Calu3 (cell line): ENCODE measurements at regions not wholly inside any gene's neighbourhood (a gene's known extent, or its start where the extent isn't known, plus 50 kb on each side); places are given as distances from the start of the nearest gene placed in this dataset.

Experiments
- BruUV-seq: library from RNA; stranded (reverse); fragments of 400-500 nt; replicated peaks from 2 replicates; lab custom pipeline; 2021; lab: Mats Ljungman, UMichigan
- CTCF ChIA-PET: fragments of 300-600 bp; sonication (Branson Sonifier 250); formaldehyde crosslinking; loops from one replicate; lab custom pipeline; 2022; ENCODE audit warnings: antibody characterized with exemption; lab: Charles Lee
- DNase-seq: peaks from one replicate; pipeline ENCODE4 v3.0.0; 2022
- H3K27ac Mint-ChIP-seq: one replicate; pipeline ENCODE4 v1.8.0; 2022; ENCODE audit warnings: mixed read lengths; ENCODE audit not compliant: unreplicated experiment
- H3K27me3 Mint-ChIP-seq: one replicate; pipeline ENCODE4 v1.8.0; 2022; ENCODE audit warnings: mixed read lengths; ENCODE audit not compliant: unreplicated experiment
- H3K36me3 Mint-ChIP-seq: one replicate; pipeline ENCODE4 v1.8.0; 2022; ENCODE audit warnings: mild to moderate bottlenecking, moderate library complexity, mixed read lengths; ENCODE audit not compliant: insufficient read depth, unreplicated experiment
- H3K4me1 Mint-ChIP-seq: one replicate; pipeline ENCODE4 v1.8.0; 2022; ENCODE audit warnings: mild to moderate bottlenecking, low read depth, mixed read lengths; ENCODE audit not compliant: unreplicated experiment
- H3K4me3 Mint-ChIP-seq: one replicate; pipeline ENCODE4 v1.8.0; 2022; ENCODE audit warnings: mild to moderate bottlenecking, low read depth, moderate library complexity, mixed read lengths; ENCODE audit not compliant: unreplicated experiment
- H3K9me3 Mint-ChIP-seq: one replicate; pipeline ENCODE4 v1.8.0; 2022; ENCODE audit warnings: low read depth, mixed read lengths; ENCODE audit not compliant: unreplicated experiment
- intact Hi-C: fragments of 100-400 bp; cut with micrococcal nuclease; formaldehyde crosslinking; loops from one replicate; pipeline ENCODE4 v1.10.0; 2022; ENCODE audit not compliant: unreplicated experiment
- TF ChIP-seq, protein P1 (sequence below): fragments of 200-600 bp; IDR thresholded peaks from one replicate; pipeline ENCODE4 v1.8.0; 2022; ENCODE audit warnings: antibody characterized with exemption; ENCODE audit not compliant: unreplicated experiment

DNA sequence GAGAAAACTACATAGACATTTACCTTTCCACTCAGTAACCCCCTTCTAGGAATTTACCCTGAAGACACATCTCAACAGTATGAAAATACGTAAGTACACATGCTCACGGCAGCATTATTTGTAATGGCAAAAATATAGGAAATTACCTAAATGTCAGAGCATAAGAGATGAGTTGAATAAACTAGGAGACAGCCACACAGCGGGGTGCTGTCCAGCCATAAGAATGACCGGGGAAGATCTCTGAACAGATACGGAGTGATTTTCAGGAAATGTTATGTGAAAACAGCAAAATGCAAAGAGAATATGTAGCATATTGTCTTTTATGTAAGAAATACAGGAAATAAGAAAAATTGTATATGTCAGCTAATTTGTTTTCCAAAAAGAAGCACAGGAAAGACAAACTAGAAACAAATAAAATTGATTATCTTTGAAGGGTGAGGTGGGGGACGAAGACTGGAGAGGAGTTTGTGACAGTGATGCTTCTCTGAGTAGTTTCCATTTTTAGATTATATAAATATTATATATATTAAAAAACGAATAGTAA is 195.4 kb downstream of the HAUS1 start:
- CTCF ChIA-PET, result no interaction called here
- H3K4me1 Mint-ChIP-seq, result no peaks in the 10 kb centered on the region
- no TSS peak for BruUV-seq
- no peak overlapping the region for H3K4me3 Mint-ChIP-seq
- peaks cover 2% of the 10 kb centered on the region for H3K9me3 Mint-ChIP-seq
- TF ChIP-seq, protein P1, sequence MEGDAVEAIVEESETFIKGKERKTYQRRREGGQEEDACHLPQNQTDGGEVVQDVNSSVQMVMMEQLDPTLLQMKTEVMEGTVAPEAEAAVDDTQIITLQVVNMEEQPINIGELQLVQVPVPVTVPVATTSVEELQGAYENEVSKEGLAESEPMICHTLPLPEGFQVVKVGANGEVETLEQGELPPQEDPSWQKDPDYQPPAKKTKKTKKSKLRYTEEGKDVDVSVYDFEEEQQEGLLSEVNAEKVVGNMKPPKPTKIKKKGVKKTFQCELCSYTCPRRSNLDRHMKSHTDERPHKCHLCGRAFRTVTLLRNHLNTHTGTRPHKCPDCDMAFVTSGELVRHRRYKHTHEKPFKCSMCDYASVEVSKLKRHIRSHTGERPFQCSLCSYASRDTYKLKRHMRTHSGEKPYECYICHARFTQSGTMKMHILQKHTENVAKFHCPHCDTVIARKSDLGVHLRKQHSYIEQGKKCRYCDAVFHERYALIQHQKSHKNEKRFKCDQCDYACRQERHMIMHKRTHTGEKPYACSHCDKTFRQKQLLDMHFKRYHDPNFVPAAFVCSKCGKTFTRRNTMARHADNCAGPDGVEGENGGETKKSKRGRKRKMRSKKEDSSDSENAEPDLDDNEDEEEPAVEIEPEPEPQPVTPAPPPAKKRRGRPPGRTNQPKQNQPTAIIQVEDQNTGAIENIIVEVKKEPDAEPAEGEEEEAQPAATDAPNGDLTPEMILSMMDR, result no peak
- intact Hi-C loops, result no loop called here
- H3K27ac Mint-ChIP-seq, result no peak overlapping the region
- no peaks in the 10 kb centered on the region for H3K36me3 Mint-ChIP-seq
- H3K27me3 Mint-ChIP-seq, result peaks cover 34% of the 10 kb centered on the region
- DNase-seq, result no peak

DNA sequence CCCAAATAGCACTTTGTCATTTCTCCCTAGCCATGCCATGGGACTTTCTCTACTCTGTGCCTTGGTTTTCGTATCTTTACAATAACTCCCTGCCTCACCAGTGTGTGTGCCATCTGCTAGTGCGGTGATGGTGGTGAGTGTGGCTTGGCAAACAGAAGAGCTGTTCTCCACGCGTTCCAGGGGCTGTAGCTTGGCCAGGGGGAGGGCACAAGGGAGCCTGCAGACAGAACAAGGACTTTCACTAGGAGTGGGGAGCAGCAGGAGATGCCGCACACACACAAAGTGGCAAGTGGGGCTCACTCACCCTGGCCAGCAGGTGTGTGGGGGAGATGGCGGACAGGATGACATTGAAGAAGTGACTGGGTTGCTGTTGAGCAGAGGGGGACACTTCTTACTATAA is 196.9 kb downstream of the HAUS1 start:
- Mint-ChIP-seq H3K4me3 (no peak overlapping the region), H3K36me3 (no peaks in the 10 kb centered on the region), H3K27me3 (peaks cover 34% of the 10 kb centered on the region), H3K9me3 (peaks cover 2% of the 10 kb centered on the region), H3K4me1 (no peaks in the 10 kb centered on the region), H3K27ac (no peak overlapping the region)
- BruUV-seq, result no TSS peak
- DNase-seq, result no peak
- intact Hi-C loops, result no loop called here
- CTCF ChIA-PET, result no interaction called here
- TF ChIP-seq, protein P1, result no peak

DNA sequence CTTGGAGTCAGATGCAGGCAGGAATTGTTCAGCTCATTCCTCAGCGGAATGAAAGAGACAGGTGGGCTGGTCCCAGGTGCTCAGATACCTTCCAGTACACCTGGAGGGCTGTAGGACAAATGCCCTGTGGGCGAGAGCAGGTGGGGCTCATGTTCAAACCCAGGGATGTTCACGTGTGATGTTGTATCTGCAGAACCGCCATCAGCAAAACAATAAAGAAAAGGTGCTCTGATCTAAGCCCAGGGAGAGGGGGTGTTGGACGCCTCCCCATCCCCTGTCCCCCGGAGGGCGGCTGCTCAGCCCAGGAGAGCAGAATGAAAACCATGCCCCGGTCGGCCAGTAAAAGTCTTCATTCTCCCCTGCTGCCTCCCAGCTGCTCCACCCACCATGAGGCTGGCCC is 197.4 kb downstream of the HAUS1 start:
- BruUV-seq, result no TSS peak
- H3K36me3 Mint-ChIP-seq, result no peaks in the 10 kb centered on the region
- no peaks in the 10 kb centered on the region for H3K4me1 Mint-ChIP-seq
- peaks cover 34% of the 10 kb centered on the region for H3K27me3 Mint-ChIP-seq
- DNase-seq, result no peak
- intact Hi-C loops, result no loop called here
- CTCF ChIA-PET, result no interaction called here
- H3K27ac Mint-ChIP-seq, result no peak overlapping the region
- H3K4me3 Mint-ChIP-seq, result no peak overlapping the region
- TF ChIP-seq, protein P1, result no peak
- H3K9me3 Mint-ChIP-seq, result peaks cover 2% of the 10 kb centered on the region

DNA sequence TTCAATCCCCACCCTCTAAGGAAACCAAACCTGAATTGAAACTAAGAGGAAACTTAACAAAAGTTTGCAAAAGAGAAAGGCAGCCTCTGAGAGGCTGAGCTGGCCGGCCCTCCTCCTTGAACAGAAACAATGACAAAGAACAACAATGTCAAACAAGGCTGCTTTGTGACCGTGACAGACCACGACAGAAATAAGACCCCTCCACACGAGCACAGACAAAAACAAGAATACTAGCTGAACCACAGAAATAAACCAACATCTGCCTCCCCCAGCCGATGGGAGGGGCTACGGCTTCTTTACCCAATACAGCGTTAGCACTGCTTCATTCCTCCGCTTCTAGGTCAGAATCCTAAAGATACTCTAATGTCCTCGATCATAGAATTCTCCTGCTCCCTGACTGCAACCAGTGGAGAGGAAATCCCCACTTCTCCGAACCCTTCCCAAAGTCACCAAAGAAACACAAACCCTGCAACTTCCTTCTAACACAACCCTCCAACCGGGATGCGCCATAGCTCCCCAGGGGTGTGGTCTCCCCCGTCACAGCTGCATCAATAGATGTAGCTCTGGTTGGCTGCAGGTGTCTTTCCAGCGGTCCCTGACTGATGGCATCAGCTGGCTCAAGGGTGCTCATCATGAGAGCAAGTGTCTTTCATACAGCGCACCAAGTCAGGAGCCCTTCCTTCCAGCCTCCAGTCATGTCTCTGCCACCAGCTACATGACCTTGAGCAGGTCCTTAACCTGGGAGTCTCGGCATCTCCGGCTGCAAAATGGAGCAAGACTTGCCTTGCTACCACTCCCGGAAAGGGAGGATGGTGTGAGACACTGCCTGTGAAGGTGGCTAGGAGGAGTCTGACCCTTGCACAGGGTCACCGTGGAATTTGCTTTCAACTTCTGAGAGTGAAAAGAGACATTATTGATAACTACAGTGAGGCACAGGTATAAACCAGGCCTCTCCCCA is 198.6 kb downstream of the HAUS1 start:
- H3K9me3 Mint-ChIP-seq, result peaks cover 2% of the 10 kb centered on the region
- H3K4me3 Mint-ChIP-seq, result no peak overlapping the region
- H3K27me3 Mint-ChIP-seq, result peaks cover 34% of the 10 kb centered on the region
- no peak overlapping the region for H3K27ac Mint-ChIP-seq
- H3K4me1 Mint-ChIP-seq, result no peaks in the 10 kb centered on the region
- no peak for DNase-seq
- no peaks in the 10 kb centered on the region for H3K36me3 Mint-ChIP-seq
- TF ChIP-seq, protein P1, result no peak
- intact Hi-C loops, result no loop called here
- CTCF ChIA-PET, result interaction anchor here (0.6 kb wide), 1 partner anchor 76 kb away, joined by 6 read pairs; no protein-coding TSS in a partner anchor
- no TSS peak for BruUV-seq
